HG03139 (cell line): ENCODE measurements at regions not wholly inside any gene's neighbourhood (a gene's known extent, or its start where the extent isn't known, plus 50 kb on each side); places are given as distances from the start of the nearest gene placed in this dataset.

Source experiments
- ATAC-seq: cut with Tn5 transposase; IDR thresholded peaks from one replicate; pipeline ENCODE4 v1.9.1; 2021; ENCODE audit not compliant: unreplicated experiment

- no peak for ATAC-seq
These were observed 209.1 kb upstream of the CXCL12 start for GRCh38 chr10:44593952-44594351.

GRCh38 chr10:44607116-44607515 is 222.2 kb upstream of the CXCL12 start:
- no peak for ATAC-seq

GRCh38 chr10:44618910-44619309 is 234.0 kb upstream of the CXCL12 start:
- ATAC-seq = no peak

GRCh38 chr10:44619521-44619920 is 234.6 kb upstream of the CXCL12 start:
- ATAC-seq = no peak

- ATAC-seq = no peak
These were observed 235.1 kb upstream of the CXCL12 start for GRCh38 chr10:44619975-44620374.

GRCh38 chr10:44627591-44628354 is 242.9 kb upstream of the CXCL12 start:
- ATAC-seq = no peak

DNA sequence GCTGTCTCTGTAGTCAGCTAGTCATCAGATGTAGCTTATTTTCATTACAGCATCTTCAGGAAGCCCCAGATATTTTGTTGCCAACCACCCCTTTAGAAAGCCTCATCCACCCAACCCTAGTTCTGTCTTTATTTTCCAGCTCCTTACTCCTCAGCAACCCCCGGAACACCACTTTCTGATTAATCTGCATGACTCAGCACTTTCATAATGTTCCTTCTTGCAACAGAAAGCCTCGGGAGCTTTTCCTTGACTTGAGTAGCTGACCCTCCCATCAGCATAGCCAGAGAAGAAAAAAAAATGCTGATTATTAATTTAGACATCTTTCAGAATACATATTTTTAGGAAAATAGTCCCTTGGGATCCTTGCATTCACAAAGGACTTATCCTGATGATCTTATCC is 244.0 kb upstream of the CXCL12 start:
- ATAC-seq = no peak

DNA sequence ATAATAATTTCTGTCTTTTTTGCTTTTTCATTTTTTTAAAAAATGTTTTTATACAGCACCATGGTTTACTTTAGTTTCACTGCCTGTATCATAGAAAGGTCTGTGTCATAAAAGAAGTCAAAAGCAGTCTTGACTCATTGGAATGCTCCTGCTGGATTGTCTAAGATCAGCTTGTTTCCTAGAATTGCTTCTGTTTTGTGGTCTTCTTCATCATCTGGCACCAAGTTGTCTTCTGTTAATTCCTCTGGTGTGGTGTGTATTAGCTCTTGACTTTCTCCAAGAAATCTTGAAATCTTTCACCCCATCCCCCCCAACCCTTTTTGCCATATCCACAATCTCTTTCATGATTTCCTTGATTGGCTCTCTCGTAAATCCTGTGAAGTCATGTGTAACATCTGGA is 250.3 kb upstream of the CXCL12 start:
- no peak for ATAC-seq

GRCh38 chr10:44636625-44637024 is 251.7 kb upstream of the CXCL12 start:
- no peak for ATAC-seq

DNA sequence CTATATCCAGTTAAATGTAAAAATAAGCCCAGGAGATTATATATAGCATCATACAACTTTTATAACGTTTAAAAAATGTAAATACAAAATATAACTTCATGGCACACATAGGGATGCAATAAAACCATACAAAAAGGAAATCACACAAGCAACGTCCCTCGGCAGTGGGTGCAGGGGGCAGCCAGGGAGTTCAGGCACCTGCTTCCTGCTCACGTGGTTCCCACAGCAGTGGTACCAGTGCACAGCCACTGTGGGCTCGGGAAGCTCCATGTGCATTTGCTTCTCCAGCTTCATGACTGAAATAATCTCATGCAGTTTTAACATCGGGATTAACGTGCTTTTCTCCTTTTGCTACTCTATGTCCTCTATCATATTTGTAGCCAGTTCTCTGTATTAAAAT is 255.5 kb upstream of the CXCL12 start:
- no peak for ATAC-seq

DNA sequence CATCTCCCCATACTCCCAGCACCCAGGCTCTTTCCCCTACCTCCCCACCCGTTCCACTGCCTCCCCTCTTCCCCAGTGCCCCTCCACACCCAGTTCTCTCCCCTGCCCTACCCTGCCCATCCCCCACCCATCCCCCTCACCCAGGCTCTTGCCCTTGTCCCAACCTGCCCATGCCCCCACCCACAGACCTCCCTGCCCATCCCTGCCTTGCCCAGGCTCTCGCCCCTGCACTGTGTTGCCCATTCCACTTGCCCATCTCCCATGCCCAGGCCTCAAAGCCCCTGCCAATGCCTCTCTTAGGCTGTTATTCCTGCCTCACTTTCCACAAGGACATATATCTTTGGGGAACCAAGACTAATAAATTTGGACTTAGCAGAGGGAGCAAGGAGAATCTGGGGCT is 262.6 kb upstream of the CXCL12 start:
- ATAC-seq = no peak

DNA sequence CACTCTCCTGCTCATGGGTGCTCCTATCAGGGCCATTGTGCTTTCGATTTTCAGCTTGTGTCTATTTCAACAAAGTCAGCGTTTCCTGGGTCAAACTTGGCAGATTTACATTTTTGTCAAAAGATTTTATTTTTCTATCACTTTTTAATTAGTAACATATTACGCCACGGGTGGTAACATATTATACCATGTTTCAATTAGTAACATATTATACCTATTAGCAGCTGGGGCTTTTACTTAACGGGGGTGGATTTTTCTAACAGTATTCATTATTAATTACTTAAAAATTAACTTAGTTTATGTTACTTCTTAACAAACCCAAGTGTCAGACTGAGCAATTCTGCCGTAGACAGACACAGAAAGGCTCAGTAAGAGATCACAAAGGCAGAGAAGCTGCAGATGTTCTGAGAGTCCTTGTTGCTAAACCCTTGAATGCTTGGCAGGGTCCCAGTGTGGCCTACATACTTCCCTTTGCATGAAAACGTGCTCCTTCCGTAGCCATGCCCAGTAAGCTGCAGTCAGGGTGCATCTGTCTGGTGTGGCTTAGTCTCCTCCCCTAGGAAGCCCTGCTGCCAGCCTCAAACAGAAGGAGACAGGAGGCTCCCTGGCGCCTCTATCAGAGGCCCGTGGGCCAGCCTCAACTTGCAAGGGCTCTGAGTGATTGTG is 263.1 kb upstream of the CXCL12 start:
- peak; percentile 89 for ATAC-seq

DNA sequence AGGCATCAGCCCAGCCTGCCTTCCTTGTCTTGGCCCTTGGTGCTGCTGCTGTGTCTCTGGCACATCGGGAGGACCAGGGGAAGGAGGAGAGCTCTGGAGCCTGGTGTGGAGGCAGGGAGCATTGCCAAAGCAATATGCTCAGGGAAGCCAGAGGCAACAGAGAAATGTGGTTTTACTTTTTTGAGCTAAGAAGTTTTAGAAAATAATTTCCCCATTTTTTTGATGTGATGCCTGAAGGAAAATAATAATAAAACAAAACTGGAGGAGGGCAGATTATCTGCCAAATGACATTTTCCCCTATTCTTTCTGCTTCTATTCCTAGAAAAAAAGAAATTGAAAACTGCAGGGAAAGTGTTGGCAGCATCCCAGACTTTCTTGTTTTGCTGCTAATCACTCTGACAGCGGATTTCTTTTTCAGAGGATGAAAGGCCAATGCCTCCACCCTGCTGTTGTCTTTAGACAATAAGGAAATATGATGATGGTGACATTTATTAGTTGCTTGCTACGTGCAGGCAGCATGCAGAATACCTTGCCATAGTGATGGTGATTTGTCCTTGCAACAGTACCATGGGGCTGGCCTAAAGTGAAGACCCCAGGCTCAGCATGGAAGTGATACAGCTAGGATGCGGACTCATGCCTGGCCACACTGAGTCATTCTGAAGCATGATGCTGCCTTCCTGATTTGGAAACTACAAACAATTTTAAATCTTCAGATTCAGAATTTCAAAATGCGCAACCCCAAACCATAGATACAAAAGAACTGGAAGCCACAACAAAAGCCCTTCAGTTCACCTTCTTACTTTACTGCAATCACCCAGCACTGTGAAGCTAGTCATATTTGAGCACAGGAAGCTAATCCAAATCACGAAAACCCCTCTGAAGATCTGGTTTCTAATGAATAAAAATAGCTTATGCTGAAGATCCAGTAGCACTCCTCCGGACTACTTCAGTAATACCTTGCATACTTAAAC is 260.2 kb upstream of the TMEM72 start:
- no peak for ATAC-seq

DNA sequence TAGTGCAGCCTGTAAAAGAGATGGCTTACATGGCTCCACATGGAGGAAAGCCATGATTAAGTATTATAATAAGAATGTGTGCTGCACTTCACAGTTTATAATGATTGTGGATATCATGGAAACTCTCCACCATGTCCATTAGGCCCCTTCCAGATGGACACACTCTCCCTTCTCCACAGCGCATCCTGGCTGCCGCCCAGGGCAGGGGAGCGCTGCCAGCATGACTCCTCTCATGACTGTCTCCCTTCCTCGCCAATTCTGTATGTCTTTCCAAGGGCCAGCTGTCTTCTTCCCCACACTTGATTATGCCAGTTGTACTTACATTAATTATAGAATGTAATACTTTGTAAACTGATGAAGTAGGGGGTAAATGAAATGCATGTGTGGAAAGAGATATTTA is 259.3 kb upstream of the TMEM72 start:
- no peak for ATAC-seq

GRCh38 chr10:44659320-44659719 is 251.8 kb upstream of the TMEM72 start:
- no peak for ATAC-seq

GRCh38 chr10:44660271-44660670 is 250.9 kb upstream of the TMEM72 start:
- no peak for ATAC-seq

DNA sequence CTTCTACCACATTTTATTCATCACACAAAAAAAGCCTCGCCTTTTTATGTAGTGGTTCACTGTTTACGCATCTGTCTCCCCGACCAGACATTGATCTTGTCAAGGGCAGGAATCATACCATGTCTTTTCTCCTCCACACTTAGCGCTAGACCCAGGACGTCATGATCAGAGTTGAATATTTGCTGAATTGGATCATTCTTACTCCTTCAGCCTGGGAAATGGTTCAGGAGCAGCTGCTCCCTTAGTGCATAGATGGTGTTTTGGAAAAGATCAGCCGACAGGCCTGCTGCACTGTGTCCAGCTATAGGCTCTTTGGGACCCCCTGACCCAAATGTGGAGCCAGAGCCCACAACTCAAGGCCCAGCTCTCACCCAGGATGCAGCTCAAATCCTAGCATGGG is 249.1 kb upstream of the TMEM72 start:
- ATAC-seq = no peak

DNA sequence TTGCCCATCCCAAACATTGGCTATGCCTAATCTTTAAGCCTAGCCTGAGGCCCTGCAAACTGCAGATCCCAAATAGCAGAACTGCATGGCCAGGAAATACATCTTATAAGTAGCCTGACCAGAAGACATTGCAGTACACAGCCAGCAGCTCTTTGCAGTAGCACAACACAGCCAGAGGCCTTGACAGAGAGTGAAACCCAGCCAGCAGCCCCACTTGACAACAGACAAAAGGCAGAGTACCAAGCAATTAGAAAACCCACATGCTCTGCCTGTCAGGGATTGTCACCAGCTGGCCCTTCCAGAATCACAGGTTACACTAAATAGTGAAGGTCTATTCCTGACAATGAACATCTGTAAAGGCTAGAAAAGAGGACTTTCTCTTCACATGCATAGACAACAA is 242.8 kb upstream of the TMEM72 start:
- no peak for ATAC-seq

GRCh38 chr10:44671319-44671718 is 239.8 kb upstream of the TMEM72 start:
- ATAC-seq = no peak

- no peak for ATAC-seq
These were observed 237.7 kb upstream of the TMEM72 start for GRCh38 chr10:44673245-44673983.
